WTC11 (cell line): ENCODE measurements at regions not wholly inside any gene's neighbourhood (a gene's known extent, or its start where the extent isn't known, plus 50 kb on each side); places are given as distances from the start of the nearest gene placed in this dataset.

Experiments
- ATAC-seq: fragments of 200-7000 bp; cut with Tn5 transposase; 2 replicates; pipeline ENCODE4 v1.10.0; 2021; ENCODE audit warnings: mild to moderate bottlenecking, moderate library complexity
- CTCF ChIA-PET: fragments of 300-600 bp; sonication (Branson Sonifier 250); formaldehyde crosslinking; loops from one replicate; lab custom pipeline; 2021; ENCODE audit warnings: antibody characterized with exemption; lab: Charles Lee
- POLR2A ChIA-PET: fragments of 350-600 bp; sonication (Branson Sonifier 250); formaldehyde crosslinking; loops from one replicate; lab custom pipeline; 2021; ENCODE audit warnings: antibody characterized with exemption; lab: Charles Lee
- DNase-seq: peaks from one replicate; pipeline ENCODE4 v3.0.0; 2021; ENCODE audit warnings: low spot score
- H3K27ac Mint-ChIP-seq: 2 replicates; pipeline ENCODE4 v1.8.0; 2021; ENCODE audit warnings: mixed read lengths
- H3K27me3 Mint-ChIP-seq: 2 replicates; pipeline ENCODE4 v1.8.0; 2021; ENCODE audit warnings: low read depth, mild to moderate bottlenecking, moderate library complexity, mixed read lengths
- H3K36me3 Mint-ChIP-seq: 2 replicates; pipeline ENCODE4 v1.8.0; 2021; ENCODE audit warnings: mixed read lengths
- H3K4me1 Mint-ChIP-seq: 2 replicates; pipeline ENCODE4 v1.8.0; 2022; ENCODE audit warnings: mixed read lengths
- H3K4me3 Mint-ChIP-seq: 2 replicates; pipeline ENCODE4 v1.8.0; 2021; ENCODE audit warnings: mild to moderate bottlenecking, moderate library complexity, mixed read lengths
- H3K9me3 Mint-ChIP-seq: 2 replicates; pipeline ENCODE4 v1.8.0; 2021; ENCODE audit warnings: mixed read lengths
- ATF1 ChIP-seq: sonication (generic); formaldehyde crosslinking; IDR thresholded peaks from 2 replicates; pipeline ENCODE4 v1.8.1; 2023; ENCODE audit warnings: mild to moderate bottlenecking, moderate library complexity, missing genetic modification reagents
- ATF2 ChIP-seq: sonication (generic); formaldehyde crosslinking; IDR thresholded peaks from 2 replicates; pipeline ENCODE4 v1.8.1; 2022; ENCODE audit warnings: low read depth, missing genetic modification reagents, borderline replicate concordance
- E2F5 ChIP-seq: sonication (generic); formaldehyde crosslinking; IDR thresholded peaks from 2 replicates; pipeline ENCODE4 v1.8.1; 2022; ENCODE audit warnings: mild to moderate bottlenecking, moderate library complexity, missing genetic modification reagents
- FOXK1 ChIP-seq: sonication (generic); formaldehyde crosslinking; IDR thresholded peaks from 2 replicates; pipeline ENCODE4 v1.8.0; 2022; ENCODE audit warnings: mild to moderate bottlenecking, moderate library complexity, missing genetic modification reagents
- FOXP4 ChIP-seq: sonication (generic); formaldehyde crosslinking; IDR thresholded peaks from 2 replicates; pipeline ENCODE4 v1.8.0; 2022; ENCODE audit warnings: mild to moderate bottlenecking, missing genetic modification reagents
- GABPB1 ChIP-seq: sonication (generic); formaldehyde crosslinking; IDR thresholded peaks from 2 replicates; pipeline ENCODE4 v1.8.1; 2023; ENCODE audit warnings: mild to moderate bottlenecking, missing genetic modification reagents
- GRHL2 ChIP-seq: fragments of 250-450 bp; sonication (Bioruptor Pico); IDR thresholded peaks from 2 replicates; pipeline ENCODE4 v1.8.0; 2022; ENCODE audit warnings: mild to moderate bottlenecking, moderate library complexity; ENCODE audit not compliant: insufficient replicate concordance, severe bottlenecking
- GTF2I ChIP-seq: fragments of 250-450 bp; sonication (Bioruptor Pico); conservative IDR thresholded peaks from 2 replicates; pipeline ENCODE4 v1.4.0; 2021; ENCODE audit warnings: mild to moderate bottlenecking
- NR1H2 ChIP-seq: sonication (generic); formaldehyde crosslinking; IDR thresholded peaks from 2 replicates; pipeline ENCODE4 v1.9.0; 2021; ENCODE audit warnings: mild to moderate bottlenecking, moderate library complexity, missing genetic modification reagents
- PRDM15 ChIP-seq: sonication (generic); formaldehyde crosslinking; IDR thresholded peaks from 2 replicates; pipeline ENCODE4 v1.8.0; 2022; ENCODE audit warnings: missing genetic modification reagents
- PREB ChIP-seq: sonication (generic); formaldehyde crosslinking; IDR thresholded peaks from 2 replicates; pipeline ENCODE4 v1.8.1; 2022; ENCODE audit warnings: mild to moderate bottlenecking, missing genetic modification reagents, moderate library complexity, borderline replicate concordance
- PRRX2 ChIP-seq: fragments of 250-450 bp; sonication (Bioruptor Pico); IDR thresholded peaks from 2 replicates; pipeline ENCODE4 v1.8.0; 2021; ENCODE audit warnings: mild to moderate bottlenecking
- SOX15 ChIP-seq: fragments of 250-450 bp; sonication (Bioruptor Pico); IDR thresholded peaks from 2 replicates; pipeline ENCODE4 v1.9.0; 2021; ENCODE audit warnings: mild to moderate bottlenecking
- SP1 ChIP-seq: sonication (generic); formaldehyde crosslinking; conservative IDR thresholded peaks from 2 replicates; pipeline ENCODE4 v1.8.1; 2022; ENCODE audit warnings: missing genetic modification reagents
- STAT6 ChIP-seq: sonication (generic); formaldehyde crosslinking; conservative IDR thresholded peaks from 2 replicates; pipeline ENCODE4 v1.8.1; 2023; ENCODE audit warnings: mild to moderate bottlenecking, low read depth, missing genetic modification reagents, moderate library complexity
- TEAD1 ChIP-seq: sonication (generic); formaldehyde crosslinking; IDR thresholded peaks from 2 replicates; pipeline ENCODE4 v1.8.0; 2022; ENCODE audit warnings: mild to moderate bottlenecking, missing genetic modification reagents
- TP53 ChIP-seq: sonication (generic); formaldehyde crosslinking; IDR thresholded peaks from 2 replicates; pipeline ENCODE4 v1.8.1; 2023; ENCODE audit warnings: mild to moderate bottlenecking, missing genetic modification reagents
- USF2 ChIP-seq: sonication (generic); formaldehyde crosslinking; IDR thresholded peaks from 2 replicates; pipeline ENCODE4 v1.8.1; 2023; ENCODE audit warnings: mild to moderate bottlenecking, missing genetic modification reagents, moderate library complexity
- ZNF219 ChIP-seq: sonication (generic); formaldehyde crosslinking; IDR thresholded peaks from 2 replicates; pipeline ENCODE4 v1.8.0; 2023; ENCODE audit warnings: missing genetic modification reagents, mild to moderate bottlenecking, borderline replicate concordance
- ZNF317 ChIP-seq: sonication (generic); formaldehyde crosslinking; IDR thresholded peaks from 2 replicates; pipeline ENCODE4 v1.8.1; 2023; ENCODE audit warnings: low read depth, mild to moderate bottlenecking, moderate library complexity, missing genetic modification reagents, borderline replicate concordance
- ZNF416 ChIP-seq: fragments of 250-450 bp; sonication (Bioruptor Pico); IDR thresholded peaks from 2 replicates; pipeline ENCODE4 v1.9.0; 2021; ENCODE audit warnings: mild to moderate bottlenecking, inconsistent platforms
- ZNF671 ChIP-seq: fragments of 250-450 bp; sonication (Bioruptor Pico); IDR thresholded peaks from 2 replicates; pipeline ENCODE4 v1.8.0; 2021; ENCODE audit warnings: mild to moderate bottlenecking

GRCh38 chr16:51666074-51666473 lies 515.0 kb upstream of the SALL1 start (continued):
- TF ChIP-seq STAT6 (CRISPR knock-in tag) (no peak), ZNF671 (CRISPR knock-in tag) (no peak), GABPB1 (no peak), PREB (CRISPR knock-in tag) (no peak), PRDM15 (no peak), ZNF219 (CRISPR knock-in tag) (no peak), NR1H2 (CRISPR knock-in tag) (no peak)
- TF ChIP-seq, all 79 proteins: peak for 0

GRCh38 chr16:51665436-51665998 lies 514.4 kb upstream of the SALL1 start:
- peaks cover 2% of the 10 kb centered on the region for H3K27me3 Mint-ChIP-seq
- H3K36me3 Mint-ChIP-seq = no peaks in the 10 kb centered on the region
- peaks cover 22% of the 10 kb centered on the region for H3K4me1 Mint-ChIP-seq
- DNase-seq (no peak), ATAC-seq (no peak)
- no peak overlapping the region for H3K4me3 Mint-ChIP-seq
- no peak for TF ChIP-seq TP53 (CRISPR knock-in tag)
- TF ChIP-seq FOXK1 (CRISPR knock-in tag) = no peak
- no peak for TF ChIP-seq SP1
- TF ChIP-seq E2F5 (CRISPR knock-in tag) = no peak
- no peak for TF ChIP-seq ATF1
- TF ChIP-seq USF2 = no peak
- TF ChIP-seq ZNF317 = no peak
- no peak for TF ChIP-seq FOXP4
- no peak for TF ChIP-seq SOX15
- no peak for TF ChIP-seq ZNF416 (CRISPR knock-in tag)
- no peak for TF ChIP-seq PRRX2 (CRISPR knock-in tag)
- TF ChIP-seq ATF2 (CRISPR knock-in tag) = no peak
- TF ChIP-seq TEAD1 (CRISPR knock-in tag) = no peak
- TF ChIP-seq GRHL2 = no peak
- TF ChIP-seq GTF2I = no peak
- TF ChIP-seq, all 79 proteins: peak for 0
- H3K27ac Mint-ChIP-seq = no peak overlapping the region
- CTCF ChIA-PET = no interaction called here
- POLR2A ChIA-PET = no interaction called here
- no peaks in the 10 kb centered on the region for H3K9me3 Mint-ChIP-seq
